OCI-LY1 (cell line): ENCODE measurements at regions not wholly inside any gene's neighbourhood (a gene's known extent, or its start where the extent isn't known, plus 50 kb on each side); places are given as distances from the start of the nearest gene placed in this dataset.

Source experiments
- H2AFZ ChIP-seq: fragments of 200-600 bp; sonication (generic), shearing (Covaris generic); 2 replicates; pipeline ENCODE4 v1.6.0; 2014; ENCODE audit warnings: antibody characterized with exemption, mild to moderate bottlenecking, low read length
- H3F3A ChIP-seq: fragments of 200-600 bp; sonication (generic), shearing (Covaris generic); 2 replicates; pipeline ENCODE4 v1.6.0; 2014; ENCODE audit warnings: mild to moderate bottlenecking, antibody characterized with exemption, low read length, moderate library complexity; ENCODE audit not compliant: insufficient read depth
- H3K27ac ChIP-seq: fragments of 200-600 bp; sonication (generic); 2 replicates; pipeline ENCODE4 v1.5.1; 2014; ENCODE audit warnings: low read length, mixed run types, mild to moderate bottlenecking, low read depth; ENCODE audit not compliant: poor library complexity, severe bottlenecking
- H3K27me3 ChIP-seq: fragments of 200-600 bp; sonication (generic); 2 replicates; pipeline ENCODE4 v1.6.0; 2014; ENCODE audit warnings: antibody characterized with exemption, mild to moderate bottlenecking, low read length, moderate library complexity; ENCODE audit not compliant: insufficient read depth
- H3K36me3 ChIP-seq: fragments of 200-600 bp; sonication (generic); 2 replicates; pipeline ENCODE4 v1.6.1; 2014; ENCODE audit warnings: mild to moderate bottlenecking, antibody characterized with exemption, low read length, moderate library complexity, mixed read lengths; ENCODE audit not compliant: insufficient read depth
- H3K4me1 ChIP-seq: fragments of 200-600 bp; sonication (generic); 2 replicates; pipeline ENCODE4 v1.5.1; 2014; ENCODE audit warnings: mild to moderate bottlenecking, low read length, moderate library complexity; ENCODE audit not compliant: insufficient read depth, severe bottlenecking
- H3K4me2 ChIP-seq: fragments of 200-600 bp; sonication (generic), shearing (Covaris generic); 2 replicates; pipeline ENCODE4 v1.6.1; 2014; ENCODE audit warnings: low read length
- H3K4me3 ChIP-seq: fragments of 200-600 bp; sonication (generic); 2 replicates; pipeline ENCODE4 v1.5.1; 2014; ENCODE audit warnings: low read length, low read depth, mild to moderate bottlenecking, mixed read lengths; ENCODE audit not compliant: poor library complexity, severe bottlenecking
- H3K79me2 ChIP-seq: fragments of 200-600 bp; shearing (Covaris generic); 2 replicates; pipeline ENCODE4 v1.6.1; 2016; ENCODE audit warnings: mixed run types, low read length, mixed read lengths; ENCODE audit not compliant: insufficient read depth
- H3K9ac ChIP-seq: fragments of 200-600 bp; sonication (generic), shearing (Covaris generic); 2 replicates; pipeline ENCODE4 v1.6.1; 2014; ENCODE audit warnings: mild to moderate bottlenecking, low read length, mixed read lengths
- H3K9me2 ChIP-seq: fragments of 200-600 bp; sonication (generic), shearing (Covaris generic); 2 replicates; pipeline ENCODE4 v1.6.1; 2014; ENCODE audit warnings: low read depth, mild to moderate bottlenecking, low read length, mixed read lengths
- H3K9me3 ChIP-seq: fragments of 200-600 bp; shearing (Covaris generic); 2 replicates; pipeline ENCODE4 v1.6.1; 2014; ENCODE audit warnings: low read length, mixed read lengths
- H4K20me1 ChIP-seq: fragments of 200-600 bp; sonication (generic), shearing (Covaris generic); 2 replicates; pipeline ENCODE4 v1.6.0; 2016; ENCODE audit warnings: mild to moderate bottlenecking, low read length; ENCODE audit not compliant: insufficient read depth
- CTCF ChIP-seq: fragments of 200-600 bp; sonication (generic), shearing (Covaris generic); IDR thresholded peaks from 2 replicates; pipeline ENCODE4 v1.5.1; 2017; ENCODE audit warnings: mild to moderate bottlenecking, antibody characterized with exemption, low read length, moderate library complexity, mixed read lengths
- EZH2 ChIP-seq: fragments of 200-600 bp; sonication (generic), shearing (Covaris generic); IDR thresholded peaks from 2 replicates; pipeline ENCODE4 v1.8.0; 2017; ENCODE audit warnings: borderline replicate concordance, mixed run types, mild to moderate bottlenecking, antibody characterized with exemption, low read length, moderate library complexity, mixed read lengths

DNA sequence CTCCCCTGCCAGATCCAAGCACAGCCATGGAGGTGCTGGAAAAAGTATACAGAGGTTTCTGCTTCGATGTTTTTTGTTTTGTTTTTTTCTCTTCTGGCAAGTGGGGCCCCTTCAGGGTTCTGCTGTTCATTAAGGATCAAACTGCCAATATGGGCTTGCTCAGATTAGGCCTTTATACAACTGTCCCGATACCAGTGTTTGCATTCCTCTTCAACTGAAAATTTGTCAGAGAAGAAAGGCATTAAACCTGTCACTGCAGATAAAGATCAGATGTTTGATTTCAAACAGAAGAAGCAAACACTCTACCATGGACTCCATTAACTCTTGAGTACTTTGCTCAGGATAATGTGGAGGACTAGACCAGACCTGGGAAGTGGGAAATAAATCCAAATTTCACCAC is 396.0 kb upstream of the SMIM21 start:
- Histone ChIP-seq H3K4me1 (no peaks in the 10 kb centered on the region), H3K9me3 (no peaks in the 10 kb centered on the region), H3K4me2 (no peak overlapping the region), H3K36me3 (no peaks in the 10 kb centered on the region), H3K27ac (no peak overlapping the region), H3F3A (no peaks in the 10 kb centered on the region), H3K9me2 (no peaks in the 10 kb centered on the region), H3K9ac (no peak overlapping the region), H3K27me3 (no peaks in the 10 kb centered on the region; the same call in 1 of the 2 replicates), H4K20me1 (no peaks in the 10 kb centered on the region), H3K4me3 (no peak overlapping the region), H2AFZ (no peak overlapping the region), H3K79me2 (no peaks in the 10 kb centered on the region)
- TF ChIP-seq EZH2, result no peak
- no peak for TF ChIP-seq CTCF

GRCh38 chr18:75818383-75818782 is 390.9 kb upstream of the SMIM21 start:
- no peak overlapping the region for H3K27ac ChIP-seq
- H3K4me1 ChIP-seq, result no peaks in the 10 kb centered on the region

DNA sequence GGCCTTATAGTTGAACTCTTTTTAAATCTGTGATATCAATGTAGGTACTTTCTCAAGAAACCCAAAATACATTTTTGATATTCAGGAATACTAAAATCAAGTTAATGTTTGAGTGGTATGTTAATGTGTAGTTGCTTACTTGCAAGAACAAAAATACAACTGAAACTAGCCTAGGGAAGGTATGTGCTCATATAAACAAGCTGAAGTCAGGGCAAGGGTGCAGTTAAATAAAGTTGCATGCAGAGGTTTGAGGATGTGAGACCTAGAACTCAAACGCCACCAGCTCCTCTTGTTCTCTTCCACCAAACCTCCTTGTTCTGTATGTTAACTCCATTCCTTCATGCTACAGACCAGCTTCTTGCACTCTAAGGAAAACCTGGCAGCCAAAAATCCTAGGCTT is 388.3 kb upstream of the SMIM21 start:
- Histone ChIP-seq H3K36me3 (no peaks in the 10 kb centered on the region), H3K4me3 (no peak overlapping the region), H3K4me2 (no peak overlapping the region), H3K9ac (no peak overlapping the region), H2AFZ (no peak overlapping the region), H3F3A (no peaks in the 10 kb centered on the region), H3K4me1 (no peaks in the 10 kb centered on the region), H3K79me2 (no peaks in the 10 kb centered on the region), H3K27ac (no peak overlapping the region), H3K9me2 (no peaks in the 10 kb centered on the region), H3K9me3 (no peaks in the 10 kb centered on the region), H3K27me3 (no peaks in the 10 kb centered on the region), H4K20me1 (no peaks in the 10 kb centered on the region)
- TF ChIP-seq EZH2 (no peak), CTCF (no peak)

More at GRCh38 chr18:75818383-75818782, 390.9 kb upstream of the SMIM21 start:
- TF ChIP-seq CTCF (no peak), EZH2 (no peak)
- Histone ChIP-seq H3K4me3 (no peak overlapping the region), H3K9ac (no peak overlapping the region), H3K9me3 (no peaks in the 10 kb centered on the region), H3K79me2 (no peaks in the 10 kb centered on the region), H2AFZ (no peak overlapping the region), H3K36me3 (no peaks in the 10 kb centered on the region), H3K9me2 (no peaks in the 10 kb centered on the region), H3F3A (no peaks in the 10 kb centered on the region), H3K27me3 (no peaks in the 10 kb centered on the region), H4K20me1 (no peaks in the 10 kb centered on the region), H3K4me2 (no peak overlapping the region)
